ENCODE measurements at regions not wholly inside any gene's neighbourhood (a gene's known extent, or its start where the extent isn't known, plus 50 kb on each side); places are given as distances from the start of the nearest gene placed in this dataset.
"Not testable (repeated sequence)": the region's sequence is repeated elsewhere in the genome, so short reads cannot be mapped to it uniquely, and the experiment has no call there.

GRCh38 chr1:146670832-146671566, 267.1 kb upstream of the NBPF12 start:
- H3K27ac ChIP-seq; H3K27me3 ChIP-seq (replicated peaks; ENCODE audit: insufficient read depth); H3K4me1 ChIP-seq (replicated peaks); H3K9me3 ChIP-seq; H3K36me3 ChIP-seq; DNase-seq (ENCODE audit: low spot score); H3K4me3 ChIP-seq; intact Hi-C loops (cut with DNase I): not testable (repeated sequence)
- 75% methylated on average over 7 of the region's 10 CpGs for WGBS

DNA sequence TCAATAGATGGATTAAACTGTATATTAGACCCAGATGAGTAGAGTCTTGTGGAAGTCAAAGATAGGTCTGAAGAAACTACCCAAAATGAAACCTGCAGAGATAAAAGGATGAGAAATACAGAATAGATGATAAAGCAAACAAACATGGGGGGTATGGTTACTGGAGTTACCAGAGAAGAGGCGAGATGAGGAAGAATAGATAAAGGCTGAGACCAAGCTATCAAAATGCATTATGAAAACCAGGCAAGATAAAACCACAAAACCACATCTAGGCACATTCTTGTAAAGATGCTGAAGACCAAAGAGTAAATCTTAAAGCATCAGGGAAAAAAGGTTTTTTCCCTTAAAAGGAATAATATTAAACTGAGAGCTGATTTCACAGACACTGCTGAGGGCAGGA, 271.8 kb upstream of the NBPF12 start:
- no CpG with 5 or more reads among the region's 1 CpG for WGBS

GRCh38 chr1:146660242-146660641, 277.9 kb upstream of the NBPF12 start:
- H3K27ac ChIP-seq; H3K27me3 ChIP-seq (replicated peaks; ENCODE audit: insufficient read depth); H3K4me3 ChIP-seq; H3K36me3 ChIP-seq; H3K4me1 ChIP-seq (replicated peaks); H3K9me3 ChIP-seq; intact Hi-C loops (cut with DNase I); DNase-seq (ENCODE audit: low spot score): not testable (repeated sequence)
- 58% methylated on average over 3 of the region's 4 CpGs for WGBS

More for the DNA sequence above, 271.8 kb upstream of the NBPF12 start:
- H3K27ac ChIP-seq; intact Hi-C loops (cut with DNase I); DNase-seq (ENCODE audit: low spot score); H3K4me3 ChIP-seq; H3K36me3 ChIP-seq; H3K9me3 ChIP-seq; H3K27me3 ChIP-seq (replicated peaks; ENCODE audit: insufficient read depth); H3K4me1 ChIP-seq (replicated peaks): not testable (repeated sequence)

DNA sequence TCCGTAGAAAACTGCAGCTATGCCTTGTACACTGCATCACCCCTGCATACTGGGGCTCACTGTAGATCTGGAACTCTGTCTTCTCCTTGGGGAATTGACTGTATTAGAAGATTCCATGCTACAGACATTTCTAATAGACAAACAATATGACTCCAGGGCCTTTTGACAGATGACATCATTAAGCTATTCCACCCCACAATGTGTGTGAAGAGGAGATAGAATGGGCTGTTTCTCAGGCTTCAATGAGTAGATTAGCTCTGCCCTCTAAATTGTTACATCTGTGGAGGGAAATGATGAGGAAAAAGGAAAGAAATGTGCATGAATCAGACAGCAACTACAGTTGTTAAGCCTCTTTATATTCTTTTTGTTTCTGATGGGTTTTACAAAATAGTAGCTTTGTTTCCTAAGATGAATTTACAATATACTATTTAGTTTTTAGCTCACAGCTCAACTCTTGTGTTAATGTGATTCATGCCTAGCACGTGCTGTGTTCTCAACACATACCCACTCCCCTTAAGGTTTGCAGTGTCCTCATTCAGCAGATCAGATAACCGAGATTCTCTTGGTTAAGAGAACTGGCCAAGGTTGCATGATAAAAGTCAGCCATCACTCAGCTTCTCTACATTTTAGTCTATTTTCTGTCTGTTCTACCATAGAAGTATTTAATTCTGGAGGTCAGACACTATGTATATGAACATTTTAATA, 281.6 kb upstream of the NBPF12 start:
- DNase-seq (ENCODE audit: low spot score); H3K9me3 ChIP-seq; H3K27ac ChIP-seq; H3K36me3 ChIP-seq; H3K4me1 ChIP-seq (replicated peaks); intact Hi-C loops (cut with DNase I); H3K27me3 ChIP-seq (replicated peaks; ENCODE audit: insufficient read depth); H3K4me3 ChIP-seq: not testable (repeated sequence)
- 80% methylated on average over 1 of the region's 3 CpGs for WGBS

DNA sequence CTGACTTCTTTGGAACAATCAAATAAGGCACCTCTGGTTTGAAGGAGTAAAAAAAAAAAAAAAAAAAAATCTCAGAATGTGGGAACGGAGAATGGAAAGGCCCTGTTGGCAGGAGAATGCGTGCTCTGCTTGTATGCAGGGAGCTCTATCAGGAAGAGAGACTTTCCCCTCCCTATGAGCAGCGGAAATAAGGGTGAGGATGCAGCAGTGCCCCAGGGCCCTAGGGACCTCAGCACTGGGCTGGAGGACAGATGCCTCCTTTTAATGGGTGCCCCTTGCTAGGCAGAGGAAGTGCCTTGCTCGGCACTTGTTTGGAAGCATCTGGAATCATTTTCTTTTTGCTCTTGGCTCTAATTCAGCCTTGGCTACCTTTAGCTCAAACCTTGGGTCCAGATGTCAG, 283.4 kb upstream of the NBPF12 start:
- H3K9me3 ChIP-seq; H3K27ac ChIP-seq; H3K36me3 ChIP-seq; H3K4me1 ChIP-seq (replicated peaks); DNase-seq (ENCODE audit: low spot score); intact Hi-C loops (cut with DNase I); H3K27me3 ChIP-seq (replicated peaks; ENCODE audit: insufficient read depth); H3K4me3 ChIP-seq: not testable (repeated sequence)
- 66% methylated on average over 4 of the region's 4 CpGs for WGBS

DNA sequence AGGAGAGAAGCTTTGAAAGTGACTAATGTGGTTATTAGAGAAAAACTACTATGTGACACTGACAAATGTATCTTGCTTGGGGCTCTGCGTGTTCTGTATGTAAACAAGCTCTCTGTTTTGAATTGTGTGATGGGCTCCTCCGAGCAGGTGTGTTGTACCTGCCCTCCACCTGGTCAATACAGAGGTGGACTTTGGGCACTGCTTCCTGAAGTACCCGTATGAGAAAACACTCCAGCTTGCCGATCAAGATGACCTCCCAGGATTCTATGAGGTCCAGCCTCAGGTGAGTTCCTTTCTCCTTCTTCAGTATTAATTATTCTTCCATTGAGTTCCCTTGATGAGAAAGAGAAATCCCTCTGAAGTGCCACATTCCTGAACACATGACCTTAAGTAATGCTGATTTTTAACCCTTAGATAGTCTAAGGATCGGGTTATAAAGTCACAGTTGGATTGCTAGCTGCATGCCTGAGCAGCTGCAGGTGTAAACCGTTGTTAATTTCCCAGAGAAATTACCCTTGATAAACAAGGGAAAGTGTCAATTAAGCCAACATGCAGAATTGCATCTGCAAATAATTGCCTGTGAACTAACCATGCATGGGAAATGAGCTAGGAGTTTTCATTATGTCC, 292.0 kb upstream of the NBPF12 start:
- H3K4me1 ChIP-seq (replicated peaks); H3K27ac ChIP-seq; H3K9me3 ChIP-seq; DNase-seq (ENCODE audit: low spot score); H3K4me3 ChIP-seq; H3K36me3 ChIP-seq; H3K27me3 ChIP-seq (replicated peaks; ENCODE audit: insufficient read depth); intact Hi-C loops (cut with DNase I): not testable (repeated sequence)
- 65% methylated on average over 4 of the region's 6 CpGs for WGBS

GRCh38 chr1:146641534-146641933, 296.6 kb upstream of the NBPF12 start:
- H3K36me3 ChIP-seq; H3K27ac ChIP-seq; DNase-seq (ENCODE audit: low spot score); H3K4me1 ChIP-seq (replicated peaks); intact Hi-C loops (cut with DNase I); H3K27me3 ChIP-seq (replicated peaks; ENCODE audit: insufficient read depth); H3K9me3 ChIP-seq; H3K4me3 ChIP-seq: not testable (repeated sequence)
- 95% methylated on average over 2 of the region's 3 CpGs for WGBS

- H3K9me3 ChIP-seq; H3K4me1 ChIP-seq (replicated peaks); intact Hi-C loops (cut with DNase I); H3K36me3 ChIP-seq; H3K4me3 ChIP-seq; H3K27me3 ChIP-seq (replicated peaks; ENCODE audit: insufficient read depth); DNase-seq (ENCODE audit: low spot score); H3K27ac ChIP-seq: not testable (repeated sequence)
- WGBS, result 62% methylated on average over 5 of the region's 5 CpGs
These were observed 297.5 kb upstream of the NBPF12 start for GRCh38 chr1:146640671-146641070.

DNA sequence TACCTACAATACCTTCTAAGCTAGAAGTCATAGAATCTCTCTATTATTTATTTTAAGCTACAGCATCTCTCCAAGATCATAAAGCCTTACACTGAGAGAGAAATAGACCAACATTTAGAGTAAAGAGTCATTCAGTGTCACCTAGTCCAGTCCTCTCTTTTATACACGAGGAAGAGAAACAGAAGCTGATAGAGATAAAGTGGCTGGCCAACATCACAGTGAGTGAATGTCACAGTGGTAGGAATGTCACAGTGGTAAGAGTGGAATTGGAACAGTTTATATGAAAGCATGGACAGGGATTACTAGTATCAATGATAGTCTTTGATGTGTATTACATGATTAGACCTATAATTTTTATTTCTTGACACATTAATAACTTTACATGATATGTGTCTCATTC, 307.8 kb upstream of the NBPF12 start:
- H3K9me3 ChIP-seq; intact Hi-C loops (cut with DNase I); H3K4me1 ChIP-seq (replicated peaks); H3K4me3 ChIP-seq; H3K27me3 ChIP-seq (replicated peaks; ENCODE audit: insufficient read depth); H3K27ac ChIP-seq; DNase-seq (ENCODE audit: low spot score); H3K36me3 ChIP-seq: not testable (repeated sequence)
- whole genome bisulfite sequencing, result no CpG with 5 or more reads among the region's 1 CpG

GRCh38 chr1:146618582-146618981, 319.5 kb upstream of the NBPF12 start:
- H3K4me1 ChIP-seq (replicated peaks); H3K27ac ChIP-seq; H3K36me3 ChIP-seq; DNase-seq (ENCODE audit: low spot score); H3K27me3 ChIP-seq (replicated peaks; ENCODE audit: insufficient read depth); intact Hi-C loops (cut with DNase I); H3K9me3 ChIP-seq; H3K4me3 ChIP-seq: not testable (repeated sequence)
- WGBS, result 53% methylated on average over 3 of the region's 4 CpGs

- H3K27ac ChIP-seq; H3K9me3 ChIP-seq; H3K4me1 ChIP-seq (replicated peaks); intact Hi-C loops (cut with DNase I); DNase-seq (ENCODE audit: low spot score); H3K36me3 ChIP-seq; H3K27me3 ChIP-seq (replicated peaks; ENCODE audit: insufficient read depth); H3K4me3 ChIP-seq: not testable (repeated sequence)
These were observed 333.4 kb upstream of the NBPF12 start for GRCh38 chr1:146604681-146605080.

DNA sequence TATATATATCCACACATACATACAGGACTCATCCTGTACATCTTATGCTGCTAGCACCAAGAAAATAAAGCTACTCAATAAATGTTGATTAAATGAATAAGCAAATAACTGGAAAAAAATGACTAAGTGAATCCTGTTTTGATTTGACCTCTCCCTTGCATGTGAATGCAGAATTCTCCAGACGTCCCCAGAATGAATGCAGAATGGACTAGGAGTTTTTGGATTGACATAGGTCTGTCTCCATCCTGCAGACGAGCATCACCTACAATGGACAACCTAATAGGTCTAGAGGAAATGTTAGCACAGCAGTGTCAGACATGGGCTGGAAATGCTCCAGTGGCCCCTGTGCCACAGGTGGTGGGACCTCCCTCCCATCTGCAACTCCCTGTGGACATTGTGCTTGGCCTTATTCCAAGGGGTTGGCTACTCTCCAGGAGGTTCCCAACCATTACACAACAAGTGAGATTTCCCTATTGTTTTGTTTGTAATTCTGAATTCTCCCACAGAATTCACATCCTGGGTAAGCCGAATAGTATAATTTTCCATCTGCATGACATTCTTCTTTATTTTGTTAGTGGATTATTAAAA, 337.3 kb upstream of the NBPF12 start:
- H3K27ac ChIP-seq; H3K4me1 ChIP-seq (replicated peaks); H3K4me3 ChIP-seq; H3K36me3 ChIP-seq; intact Hi-C loops (cut with DNase I); H3K9me3 ChIP-seq; H3K27me3 ChIP-seq (replicated peaks; ENCODE audit: insufficient read depth); DNase-seq (ENCODE audit: low spot score): not testable (repeated sequence)
- WGBS, result 33% methylated on average over 1 of the region's 3 CpGs
